Posterior vena cava (tissue), 2 donors: ENCODE measurements at regions not wholly inside any gene's neighbourhood (a gene's known extent, or its start where the extent isn't known, plus 50 kb on each side); places are given as distances from the start of the nearest gene placed in this dataset.

ENCODE experiments used
- DNase-seq: peaks from one replicate; pipeline ENCODE4 v3.0.0-alpha.2; 2020; ENCODE audit warnings: low spot score
- intact Hi-C, 2 donors: fragments of 100-400 bp; cut with DNase I; formaldehyde crosslinking; loops; one replicate each; pipeline versions ENCODE4 v1.14.1 to v1.14.2; 2022 to 2023
- donor health status: DM: yes; HTN: yes; CAD: no.
- donor health status: DM: yes; HTN: yes; CAD: no.

- intact Hi-C loops: no loop called here
- DNase-seq: no peak
Measured at GRCh38 chr3:31167666-31168065, 273.2 kb upstream of the GADL1 start.

- intact Hi-C loops: no loop called here
- no peak for DNase-seq
Measured at GRCh38 chr3:31170932-31171670, 276.6 kb upstream of the GADL1 start.

- DNase-seq: no peak
- intact Hi-C loops: no loop called here
Measured at GRCh38 chr3:31172336-31172735, 277.9 kb upstream of the GADL1 start.

GRCh38 chr3:31173118-31173718 is 278.8 kb upstream of the GADL1 start:
- intact Hi-C loops: no loop called here
- DNase-seq: no peak

GRCh38 chr3:31174079-31174478 is 279.6 kb upstream of the GADL1 start:
- no peak for DNase-seq
- intact Hi-C loops: no loop called here

- intact Hi-C loops: no loop called here
- DNase-seq: no peak
Measured at GRCh38 chr3:31176045-31176444, 281.6 kb upstream of the GADL1 start.

GRCh38 chr3:31178467-31178866 is 284.0 kb upstream of the GADL1 start:
- intact Hi-C loops: no loop called here
- no peak for DNase-seq

GRCh38 chr3:31179768-31180167 is 285.3 kb upstream of the GADL1 start:
- intact Hi-C loops: loop anchor here in 1 of 2 donors (10.0 kb wide), 1 partner anchor 585 kb away; no protein-coding TSS in a partner anchor
- no peak for DNase-seq

- no peak for DNase-seq
- intact Hi-C loops: loop anchor here in 1 of 2 donors (10.0 kb wide), 1 partner anchor 585 kb away; no protein-coding TSS in a partner anchor
Measured at GRCh38 chr3:31180274-31180673, 285.8 kb upstream of the GADL1 start.

- no peak for DNase-seq
- intact Hi-C loops: loop anchor here in 1 of 2 donors (10.0 kb wide), 1 partner anchor 583 kb away; no protein-coding TSS in a partner anchor
Measured at GRCh38 chr3:31181661-31182060, 287.2 kb upstream of the GADL1 start.

- intact Hi-C loops: loop anchor here in 1 of 2 donors (10.0 kb wide), 1 partner anchor 582 kb away; no protein-coding TSS in a partner anchor
- DNase-seq: no peak
Measured at GRCh38 chr3:31182661-31183060, 288.2 kb upstream of the GADL1 start.

- no peak for DNase-seq
- intact Hi-C loops: loop anchor here in 1 of 2 donors (10.0 kb wide), 1 partner anchor 580 kb away; no protein-coding TSS in a partner anchor
Measured at GRCh38 chr3:31184261-31185061, 290.0 kb upstream of the GADL1 start.

- intact Hi-C loops: loop anchor here in 1 of 2 donors (10.0 kb wide), 1 partner anchor 580 kb away; no protein-coding TSS in a partner anchor
- no peak for DNase-seq
Measured at GRCh38 chr3:31185062-31185357, 290.5 kb upstream of the GADL1 start.

- no peak for DNase-seq
- intact Hi-C loops: loop anchor here in 1 of 2 donors (10.0 kb wide), 1 partner anchor 579 kb away; no protein-coding TSS in a partner anchor
Measured at GRCh38 chr3:31186041-31186440, 291.6 kb upstream of the GADL1 start.

GRCh38 chr3:31187380-31187779 is 292.9 kb upstream of the GADL1 start:
- DNase-seq: no peak
- intact Hi-C loops: loop anchor here in 1 of 2 donors (10.0 kb wide), 1 partner anchor 577 kb away; no protein-coding TSS in a partner anchor

- intact Hi-C loops: loop anchor here in 1 of 2 donors (10.0 kb wide), 1 partner anchor 577 kb away; no protein-coding TSS in a partner anchor
- DNase-seq: no peak
Measured at GRCh38 chr3:31188112-31188511, 293.7 kb upstream of the GADL1 start.

GRCh38 chr3:31189330-31189729 is 294.9 kb upstream of the GADL1 start:
- intact Hi-C loops: loop anchor here in 1 of 2 donors (10.0 kb wide), 1 partner anchor 575 kb away; no protein-coding TSS in a partner anchor
- no peak for DNase-seq

GRCh38 chr3:31189971-31190370 is 295.5 kb upstream of the GADL1 start:
- DNase-seq: no peak
- intact Hi-C loops: loop anchor here in 1 of 2 donors (10.0 kb wide), 1 partner anchor 575 kb away; no protein-coding TSS in a partner anchor

- intact Hi-C loops: no loop called here
- DNase-seq: no peak
Measured at GRCh38 chr3:31191354-31191753, 296.9 kb upstream of the GADL1 start.

GRCh38 chr3:31193429-31193828 is 299.0 kb upstream of the GADL1 start:
- intact Hi-C loops: no loop called here
- no peak for DNase-seq
